H1 (cell line): ENCODE measurements at regions not wholly inside any gene's neighbourhood (a gene's known extent, or its start where the extent isn't known, plus 50 kb on each side); places are given as distances from the start of the nearest gene placed in this dataset.

Source experiments
- ASH2L ChIP-seq: fragments of 200-600, 300-600 bp; sonication (generic); IDR thresholded peaks from one replicate; pipeline ENCODE4 v1.7.1; 2017; ENCODE audit warnings: low read length
- CTCF ChIP-seq, 3 experiments: IDR thresholded peaks; 1 replicate in 2 of 3; 2 replicates in 1 of 3; pipeline versions ENCODE4 v1.5.1 to v1.6.1; 2011; ENCODE audit warnings: low read length in 3 of 3, mild to moderate bottlenecking in 3 of 3, inconsistent platforms in 2 of 3, low read depth in 1 of 3, moderate library complexity in 1 of 3; ENCODE audit not compliant: insufficient read depth in 1 of 3; ENCODE audit errors: control extremely low read depth in 1 of 3
- EZH2 ChIP-seq: fragments of 200-600 bp; sonication (generic); IDR thresholded peaks from 2 replicates; pipeline ENCODE4 v1.7.1; 2012; ENCODE audit warnings: low read depth, mild to moderate bottlenecking, moderate library complexity, low read length, inconsistent platforms; ENCODE audit not compliant: severe bottlenecking
- POLR2AphosphoS5 ChIP-seq: IDR thresholded peaks from 2 replicates; pipeline ENCODE4 v1.6.1; 2011; ENCODE audit warnings: low read depth, low read length

- TF ChIP-seq CTCF (IDR thresholded peaks at IDR 0.05; ENCODE audit: control extremely low read depth in 1 of 3, insufficient read depth in 1 of 3, low read depth in 1 of 3, low read length in 3 of 3) (no peak), POLR2AphosphoS5 (no peak), ASH2L (no peak), EZH2 (no peak)
These were observed 452.1 kb downstream of the NXPH1 start for GRCh38 chr7:8885480-8886000.
